SH-SY5Y (cell line): ENCODE measurements at regions not wholly inside any gene's neighbourhood (a gene's known extent, or its start where the extent isn't known, plus 50 kb on each side); places are given as distances from the start of the nearest gene placed in this dataset.

ENCODE experiments used
- GATA2 ChIP-seq: IDR thresholded peaks from 2 replicates; pipeline ENCODE4 v1.6.1; 2011; ENCODE audit warnings: mild to moderate bottlenecking, low read depth, low read length
- GATA3 ChIP-seq: IDR thresholded peaks from 2 replicates; pipeline ENCODE4 v1.6.1; 2011; ENCODE audit warnings: low read depth, mild to moderate bottlenecking, low read length, moderate library complexity

DNA sequence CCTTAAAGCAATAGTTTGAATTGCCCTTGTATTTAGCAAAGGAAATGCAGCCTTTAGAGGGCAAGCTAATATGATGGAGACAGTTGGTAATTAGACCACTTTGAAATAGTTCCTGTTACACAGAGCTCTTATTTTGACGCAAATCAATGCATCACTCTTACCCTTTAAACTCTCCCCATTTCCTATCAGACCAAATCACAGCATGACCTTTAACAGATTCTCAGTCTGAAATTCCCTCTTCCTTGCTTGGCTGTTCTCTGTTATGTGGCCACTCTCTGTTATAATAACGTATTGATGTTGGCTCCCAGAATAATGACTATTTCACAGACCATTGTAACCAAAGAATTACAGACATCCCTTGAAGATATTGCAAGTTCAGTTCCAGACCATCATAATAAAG, 66.9 kb upstream of the NGF start:
- TF ChIP-seq GATA2 (no peak), GATA3 (no peak)

GRCh38 chr1:115402753-115403184, 64.7 kb upstream of the NGF start:
- no peak for TF ChIP-seq GATA3
- TF ChIP-seq GATA2, result no peak

- TF ChIP-seq GATA3, result no peak
- TF ChIP-seq GATA2, result no peak
Measured at GRCh38 chr1:115401676-115402075, 63.6 kb upstream of the NGF start.

DNA sequence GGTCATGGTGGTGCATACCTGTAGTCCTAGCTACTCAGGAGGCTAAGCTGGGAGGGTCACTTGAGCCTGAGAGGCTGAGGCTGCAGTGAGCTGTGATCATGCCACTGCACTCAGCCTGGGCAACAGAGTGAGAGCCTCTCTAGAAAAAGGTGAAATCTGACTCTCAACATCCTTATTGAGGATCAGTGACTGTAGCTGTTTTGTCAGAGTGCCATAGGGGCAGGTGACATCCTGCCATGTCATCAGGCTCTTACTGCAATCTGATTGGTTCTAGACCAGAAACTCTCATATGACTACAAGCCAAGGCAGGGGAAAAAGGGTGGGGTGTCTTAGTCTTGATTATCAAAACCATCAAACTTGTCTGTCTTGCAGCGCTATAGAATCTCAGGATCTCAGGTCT, 62.8 kb upstream of the NGF start:
- no peak for TF ChIP-seq GATA3
- no peak for TF ChIP-seq GATA2

DNA sequence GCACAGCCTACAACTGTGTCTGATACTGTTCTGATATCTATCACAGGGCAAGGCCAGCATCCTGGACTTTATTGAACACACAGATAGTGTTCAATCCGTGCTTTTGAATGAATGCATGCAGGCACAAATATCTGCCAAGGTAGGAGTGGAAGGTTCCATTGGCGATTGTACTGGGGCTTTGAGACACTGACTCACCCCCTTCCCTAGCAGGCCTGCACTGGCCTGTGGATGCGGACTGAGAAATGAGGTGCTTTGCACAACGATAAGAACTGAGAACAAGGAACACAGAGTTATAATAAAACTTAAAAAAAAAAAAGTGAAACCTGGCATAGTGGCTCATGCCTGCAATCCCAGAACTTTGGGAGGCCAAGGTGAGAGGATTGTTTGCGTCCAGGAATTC, 62.4 kb upstream of the NGF start:
- TF ChIP-seq GATA2 (no peak), GATA3 (no peak)

DNA sequence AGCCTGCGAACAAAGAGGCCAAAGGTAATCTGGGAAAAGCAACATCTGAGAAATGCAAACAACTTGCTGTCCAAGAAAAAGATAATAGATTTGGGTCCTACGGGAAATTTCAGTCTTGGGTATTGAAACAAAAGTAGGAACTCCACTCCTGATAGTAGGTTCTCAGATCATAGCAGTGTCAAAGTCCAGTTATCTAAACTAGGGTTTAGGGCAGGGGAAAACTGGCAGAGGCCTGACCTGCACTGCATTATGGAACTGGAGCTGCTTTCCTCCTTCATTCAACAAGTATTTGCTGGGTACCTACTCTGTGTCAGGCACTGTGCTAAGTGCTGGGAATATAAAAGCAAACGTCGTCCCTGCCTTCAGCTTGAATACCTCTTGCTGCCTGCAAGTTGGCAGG, 60.7 kb upstream of the NGF start:
- TF ChIP-seq GATA3 (no peak), GATA2 (no peak)
